Activated T-helper 1 cell treated with Interleukin-2 at 50 U/mL for 16 hours (primary cell): ENCODE measurements at regions not wholly inside any gene's neighbourhood (a gene's known extent, or its start where the extent isn't known, plus 50 kb on each side); places are given as distances from the start of the nearest gene placed in this dataset.

Experiments
- DNase-seq: peaks from one replicate; pipeline ENCODE4 v3.0.0-alpha.2; 2020; ENCODE audit warnings: low read depth

DNA sequence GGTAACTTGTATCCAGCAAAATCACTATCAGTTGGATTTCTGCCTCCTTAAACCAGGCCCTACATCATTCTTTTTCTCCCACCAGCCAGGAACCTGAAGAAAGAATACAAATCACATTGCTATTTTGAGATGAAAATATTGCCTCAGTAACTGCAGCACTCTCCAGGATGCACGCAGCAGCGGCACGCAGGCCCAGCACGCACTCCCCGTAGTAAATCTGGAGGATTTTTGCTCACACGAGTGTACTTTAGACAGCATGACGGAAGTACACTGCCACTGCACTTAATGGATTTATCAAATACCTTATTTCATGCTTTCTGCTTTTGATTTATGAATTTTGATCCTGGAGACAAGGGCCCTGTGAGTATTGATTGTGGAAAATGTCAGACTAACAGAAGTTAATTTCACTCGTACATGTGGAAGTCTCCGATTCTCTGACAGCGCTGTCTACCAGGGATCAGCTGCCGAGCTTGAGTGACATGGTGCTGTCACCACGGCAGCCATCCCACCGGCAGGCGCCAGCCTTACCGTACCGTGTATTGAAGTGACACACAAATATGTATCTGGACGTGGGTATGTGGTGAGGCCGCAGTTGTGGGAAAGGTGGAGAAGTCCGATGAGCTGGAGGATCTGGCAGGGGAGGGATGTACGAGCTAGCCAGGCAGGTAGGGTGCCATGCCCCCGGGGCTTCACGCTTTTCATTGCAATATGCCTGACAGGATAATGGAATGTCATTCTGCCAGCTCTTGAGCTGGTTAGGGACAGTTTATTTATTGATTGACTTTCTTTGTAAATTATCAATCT lies 863.7 kb downstream of the GALR1 start:
- no peak for DNase-seq

GRCh38 chr18:78113940-78114251 lies 864.2 kb downstream of the GALR1 start:
- no peak for DNase-seq

DNA sequence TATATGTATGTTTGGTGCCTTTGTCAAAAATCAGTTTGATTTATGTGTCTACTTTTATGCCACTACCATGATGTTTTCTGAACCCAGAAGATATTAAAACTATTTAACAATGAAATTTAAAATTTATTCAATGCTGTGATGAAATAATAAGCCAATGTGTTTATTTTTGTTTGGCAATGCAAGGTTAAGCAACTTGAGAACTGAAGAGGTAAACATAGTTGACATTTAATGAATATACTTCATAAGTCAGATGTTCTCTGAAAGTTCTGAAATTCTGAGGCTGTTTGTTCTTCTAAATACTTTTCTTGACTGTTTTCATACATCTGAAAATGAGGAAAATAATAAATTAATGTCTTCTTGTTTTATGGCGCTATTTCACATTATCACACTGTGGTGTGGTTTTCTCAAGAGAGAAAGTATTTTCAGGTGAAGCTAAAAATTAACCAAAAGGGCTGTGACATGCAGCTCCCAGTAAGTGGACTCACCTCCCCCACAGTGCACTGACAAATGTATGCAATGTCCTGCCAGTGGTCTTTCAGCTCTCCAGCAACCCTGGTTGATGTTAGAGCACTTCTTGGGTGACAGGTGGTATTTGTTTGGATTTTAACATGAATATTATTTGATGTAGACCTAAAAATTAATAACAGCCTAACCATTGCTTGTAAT lies 863.6 kb upstream of the SALL3 start:
- no peak for DNase-seq

DNA sequence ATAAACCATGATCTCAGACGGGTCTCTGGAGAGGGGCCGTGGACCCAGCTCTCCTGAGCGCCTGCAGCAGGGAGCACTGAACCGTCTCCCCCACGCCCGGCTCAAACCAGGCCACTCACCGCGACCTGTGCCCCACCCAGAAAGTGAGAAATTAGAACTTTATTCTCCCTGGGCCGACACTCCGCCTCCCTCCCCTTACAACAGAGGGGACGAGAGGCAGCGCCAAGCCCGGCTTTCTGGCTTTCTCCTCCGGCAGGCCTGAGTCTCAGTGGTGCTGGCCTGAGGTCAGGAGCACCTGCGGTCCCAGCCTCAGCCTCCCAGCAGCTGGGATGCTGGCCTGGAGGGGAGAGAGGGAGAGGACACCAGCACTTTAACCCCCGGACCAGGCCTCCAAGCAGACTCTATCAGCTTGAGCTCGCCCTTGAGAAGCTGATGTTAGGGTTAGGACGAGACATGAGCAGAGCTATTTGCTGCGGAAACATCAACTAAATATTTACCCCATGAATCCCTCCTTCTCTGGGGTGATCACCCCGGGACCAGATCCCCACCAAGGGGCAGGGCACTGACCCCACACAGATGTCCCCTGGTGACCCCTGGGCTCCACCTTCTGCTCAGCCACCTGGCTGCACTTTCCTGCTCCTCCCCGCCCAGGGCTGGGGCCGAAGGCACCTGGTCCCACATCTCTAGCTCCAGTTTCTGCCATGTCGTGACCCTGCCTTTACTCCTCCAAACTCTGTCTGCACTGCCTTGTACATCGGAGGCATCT lies 856.3 kb upstream of the SALL3 start:
- DNase-seq = no peak

DNA sequence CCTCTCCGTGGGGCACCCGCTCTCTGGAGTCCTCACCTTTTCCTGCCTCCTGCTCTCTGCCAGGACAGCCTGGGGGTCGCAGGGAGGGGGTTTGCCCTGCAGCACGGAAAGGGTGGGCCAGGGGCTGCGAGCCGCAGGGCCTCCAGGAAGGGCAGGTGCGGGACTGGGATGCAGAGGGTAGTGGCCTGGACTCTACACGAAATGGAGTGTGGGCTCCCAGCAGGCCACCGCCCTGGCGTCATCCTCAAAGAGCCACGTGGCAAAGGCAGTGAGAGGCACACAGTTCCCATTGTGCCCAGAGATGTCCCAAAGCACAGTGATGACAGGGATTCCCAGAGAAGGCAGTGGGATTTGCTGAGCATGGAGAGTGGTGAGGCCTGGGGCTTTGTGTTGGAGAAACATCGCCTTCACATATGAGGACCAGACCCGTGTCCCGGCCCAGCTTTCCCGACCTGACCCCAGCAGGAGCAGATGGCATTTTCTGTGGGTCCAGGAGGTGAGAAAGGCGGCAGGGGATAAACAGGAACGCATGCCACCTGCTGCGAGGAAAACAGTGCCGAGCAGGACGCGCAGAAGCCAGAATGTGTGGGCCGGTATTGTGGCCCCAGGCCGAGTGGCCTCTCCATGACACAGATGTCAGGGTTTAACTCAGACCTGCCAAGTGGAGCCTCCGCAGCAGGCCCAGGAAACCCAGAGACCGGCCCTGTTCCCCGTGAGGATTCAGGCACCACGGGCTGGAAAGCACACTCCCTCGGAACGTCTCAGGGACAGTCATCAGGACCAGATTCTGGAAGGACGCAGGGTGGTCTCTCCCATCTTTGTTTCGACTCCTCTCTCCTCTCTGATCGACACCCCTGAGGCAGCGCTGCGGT lies 855.5 kb upstream of the SALL3 start:
- no peak for DNase-seq

DNA sequence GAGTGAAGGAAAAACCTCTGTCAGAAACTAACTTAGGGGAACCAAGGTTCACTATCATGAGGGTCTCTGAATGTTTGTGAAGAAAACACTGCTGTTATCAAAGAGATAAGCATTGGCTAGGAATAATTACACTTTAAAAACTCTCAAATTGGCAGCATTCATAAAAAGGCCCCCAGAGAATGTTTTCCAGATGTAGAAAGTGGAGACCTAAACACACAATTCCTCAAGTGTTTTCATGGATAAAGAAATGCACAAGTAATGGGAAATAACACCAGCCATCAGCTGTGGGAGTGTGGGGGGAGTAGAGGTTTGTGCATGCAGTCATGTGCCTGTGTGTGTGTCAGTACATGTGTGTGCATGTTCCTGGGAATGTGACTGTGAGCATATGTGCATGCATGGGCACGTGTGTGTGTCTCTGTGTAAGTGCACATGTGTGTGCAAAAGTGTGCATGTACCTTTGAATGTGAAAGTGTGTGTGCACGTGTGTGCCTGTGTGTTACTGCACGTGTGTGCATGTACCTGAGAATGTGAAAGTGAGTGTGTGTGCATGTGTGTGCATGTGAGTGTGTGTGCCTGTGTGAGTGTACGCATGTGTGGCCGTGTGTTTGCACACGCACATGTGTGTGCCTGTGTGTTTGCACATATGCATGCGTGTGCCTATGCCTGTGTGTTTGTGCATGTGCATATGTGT lies 854.3 kb upstream of the SALL3 start:
- no peak for DNase-seq

DNA sequence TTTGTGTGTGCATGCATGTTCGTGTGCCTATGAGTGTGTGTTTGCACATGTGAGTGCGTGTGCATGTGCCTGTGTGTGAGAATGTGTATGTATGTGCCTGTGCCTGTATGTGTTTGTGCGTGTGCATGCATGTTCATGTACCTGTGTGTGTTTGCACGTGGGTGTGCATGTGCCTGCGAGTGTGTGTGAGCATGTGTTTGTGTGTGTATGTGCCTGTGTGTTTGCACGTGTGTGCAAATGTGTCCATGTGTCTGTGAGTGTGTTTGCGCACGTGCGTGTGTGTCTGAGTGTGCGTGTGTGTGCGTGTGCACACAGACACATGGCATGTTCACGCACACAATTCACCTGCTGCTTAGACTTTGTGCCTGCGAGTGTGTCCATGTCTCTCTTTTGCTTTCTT lies 853.5 kb upstream of the SALL3 start:
- no peak for DNase-seq

GRCh38 chr18:78126536-78126935 lies 853.1 kb upstream of the SALL3 start:
- no peak for DNase-seq

GRCh38 chr18:78127041-78127440 lies 852.6 kb upstream of the SALL3 start:
- no peak for DNase-seq

- no peak for DNase-seq
Observed at GRCh38 chr18:78128004-78128403, 851.6 kb upstream of the SALL3 start.

- no peak for DNase-seq
Observed at GRCh38 chr18:78129260-78129659, 850.4 kb upstream of the SALL3 start.

GRCh38 chr18:78130232-78131195 lies 849.1 kb upstream of the SALL3 start:
- DNase-seq = no peak

DNA sequence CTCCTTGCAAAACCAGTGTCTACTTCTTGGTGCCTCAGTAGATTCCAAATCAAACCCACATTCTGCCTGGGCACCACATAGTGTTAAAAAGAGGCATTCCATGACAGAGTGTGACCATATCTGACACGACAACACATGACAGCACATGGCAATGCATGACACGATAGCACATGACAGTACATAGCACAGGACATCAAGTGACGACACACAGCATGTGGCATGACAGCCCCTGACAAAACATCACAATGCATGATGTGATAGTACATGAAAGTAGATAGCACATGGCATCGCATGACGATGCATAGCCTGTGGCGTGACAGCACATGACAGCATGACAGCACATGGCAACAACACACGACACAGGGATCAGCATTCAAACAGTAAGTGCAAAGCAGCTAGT lies 845.9 kb upstream of the SALL3 start:
- no peak for DNase-seq

DNA sequence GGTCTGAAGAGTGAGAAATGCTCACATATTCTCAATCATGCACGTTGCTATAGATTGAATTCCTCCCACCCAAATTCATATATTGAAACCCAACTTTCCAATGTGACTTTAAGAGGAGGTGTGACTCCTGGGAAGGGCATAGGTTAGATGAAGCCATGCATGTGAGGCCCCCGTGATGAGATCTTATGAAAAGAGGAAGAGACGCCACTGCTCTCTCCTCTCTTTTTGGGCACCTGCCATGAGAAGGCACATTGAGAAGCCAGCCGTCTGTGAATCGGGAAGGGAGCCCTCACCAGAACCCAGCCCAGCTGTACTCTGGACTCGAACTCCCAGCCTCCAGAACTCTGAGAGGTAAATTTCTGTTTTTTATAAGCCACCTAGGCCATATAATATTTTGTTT lies 842.6 kb upstream of the SALL3 start:
- DNase-seq = no peak

DNA sequence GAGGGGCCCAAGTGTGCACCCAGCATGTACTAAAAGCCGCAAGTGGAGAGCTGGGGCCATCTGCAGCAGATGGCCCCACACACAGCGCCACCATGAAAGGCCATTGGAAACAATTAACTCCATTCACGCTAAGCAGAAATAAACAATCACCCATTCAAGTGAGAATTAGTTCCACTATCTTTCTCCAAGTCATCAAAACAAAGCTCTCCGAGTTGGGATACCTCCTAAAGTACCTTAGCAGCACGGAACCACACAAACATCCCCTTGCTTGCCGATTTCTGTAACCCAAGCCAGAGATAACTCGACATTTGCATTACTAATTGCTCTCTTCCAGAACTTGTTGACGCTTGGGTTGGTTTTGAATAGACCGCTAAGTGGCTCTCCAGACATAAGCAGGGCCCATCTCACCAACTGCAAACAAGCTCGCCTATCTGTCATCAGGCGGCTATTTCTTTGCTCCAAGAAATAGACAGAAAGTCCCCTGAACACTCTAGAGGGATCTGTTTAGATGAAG lies 840.6 kb upstream of the SALL3 start:
- DNase-seq = no peak

DNA sequence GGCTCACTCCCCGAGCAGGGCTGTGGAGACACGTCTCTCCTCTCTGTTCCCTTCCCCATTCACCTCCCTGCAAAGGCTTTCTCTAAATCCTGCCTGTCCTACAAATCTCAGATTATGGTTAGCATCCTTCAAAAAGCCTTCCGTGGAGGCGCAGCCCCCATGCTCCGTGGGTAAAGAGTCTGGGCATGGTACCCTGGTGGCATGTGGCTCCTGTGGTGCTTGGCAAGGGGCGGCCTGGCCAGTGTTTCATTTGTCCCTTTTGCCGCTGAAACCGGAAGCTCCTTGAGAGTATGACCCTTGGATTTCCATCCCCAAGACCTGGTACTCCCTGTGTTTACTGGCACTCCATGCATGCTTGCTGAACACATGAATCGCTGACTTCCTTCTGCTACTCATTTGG lies 839.3 kb upstream of the SALL3 start:
- no peak for DNase-seq

GRCh38 chr18:78144669-78145068 lies 834.9 kb upstream of the SALL3 start:
- no peak for DNase-seq

GRCh38 chr18:78145096-78145495 lies 834.5 kb upstream of the SALL3 start:
- DNase-seq = no peak

- no peak for DNase-seq
Observed at GRCh38 chr18:78146136-78147085, 833.2 kb upstream of the SALL3 start.
